ENCODE measurements at regions not wholly inside any gene's neighbourhood (a gene's known extent, or its start where the extent isn't known, plus 50 kb on each side); places are given as distances from the start of the nearest gene placed in this dataset.
A peak's percentile ranks its signal among the peaks of the same experiment; 100 is the strongest.

- no peak for DNase-seq
- Histone ChIP-seq H3K9me3 (ENCODE audit: insufficient read depth, low read depth) (no peaks in the 10 kb centered on the region), H3K4me1 (replicated peaks; ENCODE audit: insufficient read depth) (peaks cover 4% of the 10 kb centered on the region; the same call in 1 of the 2 replicates), H2AFZ (peak overlapping the region; percentile 21; the same call in 1 of the 2 replicates), H3K4me3 (no peak overlapping the region), H3K79me2 (ENCODE audit: low read depth) (no peaks in the 10 kb centered on the region), H3K9me2 (ENCODE audit: insufficient read depth) (no peaks in the 10 kb centered on the region), H3F3A (ENCODE audit: insufficient read depth, low read depth) (no peaks in the 10 kb centered on the region; the same call in 1 of the 2 replicates), H3K36me3 (ENCODE audit: low read depth) (no peaks in the 10 kb centered on the region), H3K4me2 (no peak overlapping the region), H3K27me3 (ENCODE audit: insufficient read depth, low read depth) (no peaks in the 10 kb centered on the region), H3K27ac (no peak overlapping the region), H4K20me1 (ENCODE audit: insufficient read depth) (no peaks in the 10 kb centered on the region)
- intact Hi-C loops (cut with micrococcal nuclease; ENCODE audit: unreplicated experiment), result no loop called here
- TF ChIP-seq EZH2 (IDR thresholded peaks at IDR 0.05; ENCODE audit: low read depth), result no peak
- TF ChIP-seq, protein P1, sequence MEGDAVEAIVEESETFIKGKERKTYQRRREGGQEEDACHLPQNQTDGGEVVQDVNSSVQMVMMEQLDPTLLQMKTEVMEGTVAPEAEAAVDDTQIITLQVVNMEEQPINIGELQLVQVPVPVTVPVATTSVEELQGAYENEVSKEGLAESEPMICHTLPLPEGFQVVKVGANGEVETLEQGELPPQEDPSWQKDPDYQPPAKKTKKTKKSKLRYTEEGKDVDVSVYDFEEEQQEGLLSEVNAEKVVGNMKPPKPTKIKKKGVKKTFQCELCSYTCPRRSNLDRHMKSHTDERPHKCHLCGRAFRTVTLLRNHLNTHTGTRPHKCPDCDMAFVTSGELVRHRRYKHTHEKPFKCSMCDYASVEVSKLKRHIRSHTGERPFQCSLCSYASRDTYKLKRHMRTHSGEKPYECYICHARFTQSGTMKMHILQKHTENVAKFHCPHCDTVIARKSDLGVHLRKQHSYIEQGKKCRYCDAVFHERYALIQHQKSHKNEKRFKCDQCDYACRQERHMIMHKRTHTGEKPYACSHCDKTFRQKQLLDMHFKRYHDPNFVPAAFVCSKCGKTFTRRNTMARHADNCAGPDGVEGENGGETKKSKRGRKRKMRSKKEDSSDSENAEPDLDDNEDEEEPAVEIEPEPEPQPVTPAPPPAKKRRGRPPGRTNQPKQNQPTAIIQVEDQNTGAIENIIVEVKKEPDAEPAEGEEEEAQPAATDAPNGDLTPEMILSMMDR (conservative IDR thresholded peaks at IDR 0.05), result no peak
- no TSS peak for BruUV-seq (replicated peaks)
- POLR2A ChIA-PET (ENCODE audit: unreplicated experiment), result no interaction called here
- CTCF ChIA-PET, result no interaction called here
Observed at GRCh38 chrX:131942034-131942433, 81.1 kb upstream of the STK26 start.

GRCh38 chrX:131944936-131945902, 77.9 kb upstream of the STK26 start:
- Histone ChIP-seq H3K36me3 (ENCODE audit: low read depth) (no peaks in the 10 kb centered on the region), H3K4me3 (no peak overlapping the region), H3K9me3 (ENCODE audit: insufficient read depth, low read depth) (no peaks in the 10 kb centered on the region), H3K79me2 (ENCODE audit: low read depth) (no peaks in the 10 kb centered on the region), H4K20me1 (ENCODE audit: insufficient read depth) (no peaks in the 10 kb centered on the region), H2AFZ (0 out of 2 replicates have a peak overlapping the region, but pooled peaks have one; percentile 20), H3K9me2 (ENCODE audit: insufficient read depth) (peaks cover 6% of the 10 kb centered on the region; the same call in 1 of the 2 replicates), H3K4me2 (no peak overlapping the region), H3K4me1 (replicated peaks; ENCODE audit: insufficient read depth) (peaks cover 4% of the 10 kb centered on the region; the same call in 1 of the 2 replicates), H3K27ac (peak overlapping the region; percentile 35; the same call in 1 of the 2 replicates), H3K27me3 (ENCODE audit: insufficient read depth, low read depth) (no peaks in the 10 kb centered on the region), H3F3A (ENCODE audit: insufficient read depth, low read depth) (no peaks in the 10 kb centered on the region; the same call in 1 of the 2 replicates)
- ChIA-PET POLR2A (ENCODE audit: unreplicated experiment) (no interaction called here), CTCF (no interaction called here)
- no peak for DNase-seq
- BruUV-seq (replicated peaks), result no TSS peak
- intact Hi-C loops (cut with micrococcal nuclease; ENCODE audit: unreplicated experiment), result no loop called here
- TF ChIP-seq, protein P1 (conservative IDR thresholded peaks at IDR 0.05), result no peak
- no peak for TF ChIP-seq EZH2 (IDR thresholded peaks at IDR 0.05; ENCODE audit: low read depth)

- intact Hi-C loops (cut with micrococcal nuclease; ENCODE audit: unreplicated experiment), result no loop called here
- ChIA-PET POLR2A (ENCODE audit: unreplicated experiment) (no interaction called here), CTCF (interaction anchor here (0.7 kb wide), 1 partner anchor 25 kb away, joined by 4 read pairs; no protein-coding TSS in a partner anchor)
- Histone ChIP-seq H3K36me3 (ENCODE audit: low read depth) (no peaks in the 10 kb centered on the region), H3K9me3 (ENCODE audit: insufficient read depth, low read depth) (no peaks in the 10 kb centered on the region), H2AFZ (no peak overlapping the region), H3F3A (ENCODE audit: insufficient read depth, low read depth) (no peaks in the 10 kb centered on the region), H3K79me2 (ENCODE audit: low read depth) (no peaks in the 10 kb centered on the region), H3K9me2 (ENCODE audit: insufficient read depth) (peaks cover 6% of the 10 kb centered on the region; the same call in 1 of the 2 replicates), H3K4me1 (replicated peaks; ENCODE audit: insufficient read depth) (no peaks in the 10 kb centered on the region), H3K4me3 (no peak overlapping the region), H4K20me1 (ENCODE audit: insufficient read depth) (no peaks in the 10 kb centered on the region), H3K4me2 (no peak overlapping the region), H3K27ac (no peak overlapping the region), H3K27me3 (ENCODE audit: insufficient read depth, low read depth) (no peaks in the 10 kb centered on the region)
- DNase-seq, result no peak
- TF ChIP-seq EZH2 (IDR thresholded peaks at IDR 0.05; ENCODE audit: low read depth), result no peak
- TF ChIP-seq, protein P1 (conservative IDR thresholded peaks at IDR 0.05), result no peak
- no TSS peak for BruUV-seq (replicated peaks)
Observed at GRCh38 chrX:131951166-131951565, 71.9 kb upstream of the STK26 start.

Measured in PC-9 (cell line).